ENCODE measurements at regions not wholly inside any gene's neighbourhood (a gene's known extent, or its start where the extent isn't known, plus 50 kb on each side); places are given as distances from the start of the nearest gene placed in this dataset.

DNA sequence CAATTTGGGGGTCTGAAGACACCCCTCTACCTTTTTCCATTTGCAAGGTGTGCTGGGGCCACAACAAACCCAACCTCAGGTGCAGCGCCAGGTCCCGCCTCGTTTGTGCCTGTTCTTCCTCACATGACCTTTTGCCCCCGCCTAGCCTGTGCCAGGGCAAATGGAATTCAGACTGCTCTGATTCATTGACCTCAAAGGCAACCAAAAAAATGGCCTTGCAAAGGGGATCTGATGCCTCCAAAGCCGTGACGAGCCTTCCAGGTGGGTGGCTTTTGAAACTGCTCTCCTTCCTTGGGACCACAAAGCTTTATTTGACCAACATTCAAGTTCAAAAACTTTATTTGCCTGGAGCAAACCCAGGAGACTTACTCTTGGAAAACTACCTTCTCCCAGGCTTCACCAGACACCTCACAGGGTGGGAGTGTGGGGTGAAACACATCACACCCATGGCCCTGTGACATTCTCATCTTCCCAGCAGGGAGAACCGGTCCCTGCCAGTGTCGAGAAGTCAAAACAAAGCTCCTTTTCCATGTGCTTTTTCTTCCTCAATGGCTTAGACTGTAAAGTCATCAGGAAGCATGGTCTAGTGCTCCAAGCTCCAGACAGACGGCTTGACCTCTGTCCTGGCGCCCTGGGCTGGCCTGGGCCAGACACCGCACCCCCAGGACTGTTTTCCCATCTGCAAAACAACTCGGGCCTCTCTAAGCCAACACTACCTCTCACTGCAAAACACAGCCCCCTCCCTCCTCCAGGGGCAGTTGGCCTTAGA is 103.9 kb upstream of the HES1 start:
- H2BK12ac ChIP-seq (ENCODE audit: low read depth, low read length): 0 out of 2 replicates have a peak overlapping the region, but pooled peaks have one; percentile 60
- H3K27ac ChIP-seq (ENCODE audit: low read depth, low read length): no peak overlapping the region
- H2BK5ac ChIP-seq (ENCODE audit: low read depth, low read length): no peak overlapping the region; the same call in 1 of the 2 replicates
- no peaks in the 10 kb centered on the region for H3K36me3 ChIP-seq (ENCODE audit: control insufficient read depth in 2 of 4, insufficient read depth in 4 of 4, low read length in 3 of 4)
- H4K20me1 ChIP-seq (replicated peaks in 1 of 2; ENCODE audit: control insufficient read depth in 1 of 2, insufficient read depth in 2 of 2, low read length in 2 of 2): no peaks in the 10 kb centered on the region
- no peak overlapping the region for H4K5ac ChIP-seq (ENCODE audit: insufficient read length, low read depth, low read length)
- H4K91ac ChIP-seq (replicated peaks; ENCODE audit: insufficient read length, low read length): peak overlapping the region; percentile 54
- POLR2A ChIA-PET (ENCODE audit: partially characterized antibody): interaction anchor here (0.8 to 1.1 kb wide), 2 partner anchors 20 to 968 kb away, joined by 3 read pairs; no protein-coding TSS in a partner anchor
- DNase-seq (ENCODE audit: low read depth in 1 of 2, low spot score in 2 of 2): no peak
- WGBS, 2 experiments (ENCODE audit: extremely low coverage in 1 of 2, insufficient coverage in 1 of 2, insufficient read length in 1 of 2, insufficient replicate concordance in 2 of 2, low coverage in 1 of 2, low lambda C conversion rate in 2 of 2, missing lambda C conversion rate in 1 of 2): 81% methylated on average over 12 of the region's 12 CpGs; no CpG with 5 or more reads in 1 of the 2 experiments
- peak overlapping the region; percentile 75 for H4K8ac ChIP-seq (ENCODE audit: extremely low read depth, insufficient read depth, low read length)
- H2AK5ac ChIP-seq (ENCODE audit: low read depth, low read length): no peak overlapping the region
- peak overlapping the region; percentile 81 for H2BK15ac ChIP-seq (ENCODE audit: low read length)
- H3K4me2 ChIP-seq (ENCODE audit: insufficient read depth in 1 of 2, low read depth in 2 of 2, low read length in 2 of 2): no peak overlapping the region
- no peak overlapping the region for H3K4me3 ChIP-seq (ENCODE audit: extremely low read depth in 1 of 4, insufficient read depth in 2 of 4, low read depth in 3 of 4, low read length in 4 of 4)
- H3K27me3 ChIP-seq (replicated peaks in 1 of 4; ENCODE audit: control insufficient read depth in 3 of 4, extremely low read depth in 1 of 4, insufficient read depth in 3 of 4, low read length in 3 of 4): no peaks in the 10 kb centered on the region; a peak in 2 of 7 replicates
- H3K14ac ChIP-seq (ENCODE audit: insufficient read length): no peak overlapping the region
- no peak overlapping the region for H3K4ac ChIP-seq (replicated peaks; ENCODE audit: insufficient read length, low read depth, low read length)
- CTCF ChIA-PET (ENCODE audit: partially characterized antibody): interaction anchor here (0.6 to 1.0 kb wide), 2 partner anchors 155 to 252 kb away, joined by 3 read pairs; no protein-coding TSS in a partner anchor
- H3K23ac ChIP-seq (ENCODE audit: insufficient read length): no peak overlapping the region
- FAIRE-seq: no peak
- H3K56ac ChIP-seq (replicated peaks; ENCODE audit: insufficient read length, low read depth, low read length): no peak overlapping the region
- 0 out of 4 replicates have a peak, but pooled peaks cover 0 to 3% of the 10 kb centered on the region in 2 experiments for H3K9me3 ChIP-seq (ENCODE audit: insufficient read depth in 2 of 2, low read depth in 1 of 2, low read length in 1 of 2)
- no peaks in the 10 kb centered on the region for H3K79me1 ChIP-seq (ENCODE audit: low read depth, low read length)
- H3K79me2 ChIP-seq (ENCODE audit: control insufficient read depth in 1 of 2, insufficient read depth in 2 of 2, low read length in 2 of 2): no peaks in the 10 kb centered on the region
- peaks cover 0 to 12% (median 8%) of the 10 kb centered on the region in 4 experiments for H3K4me1 ChIP-seq (replicated peaks in 1 of 4; ENCODE audit: control insufficient read depth in 3 of 4, insufficient read depth in 4 of 4, low read length in 3 of 4)
- H2BK120ac ChIP-seq (replicated peaks; ENCODE audit: low read depth, low read length): peak overlapping the region; percentile 41
- H3K9ac ChIP-seq (replicated peaks in 1 of 4; ENCODE audit: extremely low read depth in 1 of 4, low read depth in 3 of 4, low read length in 3 of 4): no peak overlapping the region
- no peak overlapping the region for H2AFZ ChIP-seq (ENCODE audit: low read length)
- H2BK20ac ChIP-seq (ENCODE audit: low read length): 0 out of 2 replicates have a peak overlapping the region, but pooled peaks have one; percentile 32
- H3K23me2 ChIP-seq (ENCODE audit: low read depth, low read length): no peaks in the 10 kb centered on the region
- no peak overlapping the region for H3K18ac ChIP-seq (ENCODE audit: extremely low read depth, low read length)
- TF ChIP-seq POU5F1 (IDR thresholded peaks at IDR 0.05; ENCODE audit: low read depth, low read length): no peak
- TF ChIP-seq, protein P1, sequence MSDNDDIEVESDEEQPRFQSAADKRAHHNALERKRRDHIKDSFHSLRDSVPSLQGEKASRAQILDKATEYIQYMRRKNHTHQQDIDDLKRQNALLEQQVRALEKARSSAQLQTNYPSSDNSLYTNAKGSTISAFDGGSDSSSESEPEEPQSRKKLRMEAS (IDR thresholded peaks at IDR 0.05): 0 out of 2 replicates have a peak, but pooled peaks have one; percentile 8

Data from H1 (cell line).